Naive B cell (primary cell): ENCODE measurements at regions not wholly inside any gene's neighbourhood (a gene's known extent, or its start where the extent isn't known, plus 50 kb on each side); places are given as distances from the start of the nearest gene placed in this dataset.

Source experiments
- ATAC-seq, 2 donors: fragments of 150-1000 bp; cut with Tn5 transposase; 2 replicates each; pipeline ENCODE4 v1.10.0; 2021; ENCODE audit warnings: low read depth in 2 of 2, mild to moderate bottlenecking in 2 of 2, moderate library complexity in 2 of 2
- DNase-seq: peaks from one replicate; pipeline ENCODE4 v3.0.0; 2022
- H3K27ac Mint-ChIP-seq, 6 donors: one replicate each; pipeline ENCODE4 v1.8.0; 2020 to 2022; ENCODE audit warnings: mild to moderate bottlenecking in 6 of 6, mixed read lengths in 6 of 6, moderate library complexity in 5 of 6, inconsistent platforms in 2 of 6
- H3K27me3 Mint-ChIP-seq, 3 donors: one replicate each; pipeline ENCODE4 v1.8.0; 2021 to 2022; ENCODE audit warnings: mixed read lengths in 3 of 3, mild to moderate bottlenecking in 1 of 3
- H3K36me3 Mint-ChIP-seq, 2 donors: one replicate each; pipeline ENCODE4 v1.8.0; 2020 to 2022; ENCODE audit warnings: mixed read lengths in 2 of 2, inconsistent platforms in 1 of 2, mild to moderate bottlenecking in 1 of 2
- H3K4me1 Mint-ChIP-seq, 3 donors: one replicate each; pipeline ENCODE4 v1.8.0; 2020 to 2022; ENCODE audit warnings: mixed read lengths in 3 of 3, inconsistent platforms in 1 of 3, mild to moderate bottlenecking in 1 of 3, moderate library complexity in 1 of 3
- H3K4me3 Mint-ChIP-seq, 8 donors: one replicate each; pipeline ENCODE4 v1.8.0; 2020 to 2022; ENCODE audit warnings: mild to moderate bottlenecking in 8 of 8, mixed read lengths in 8 of 8, moderate library complexity in 8 of 8, inconsistent platforms in 2 of 8
- H3K9me3 Mint-ChIP-seq, 7 donors: one replicate each; pipeline ENCODE4 v1.8.0; 2020 to 2022; ENCODE audit warnings: mixed read lengths in 7 of 7, mild to moderate bottlenecking in 5 of 7, inconsistent platforms in 2 of 7, moderate library complexity in 1 of 7

- Mint-ChIP-seq H3K27ac (no peak overlapping the region), H3K9me3 (peaks cover 0 to 8% (median 0%) of the 10 kb centered on the region in 7 donors), H3K4me1 (no peaks in the 10 kb centered on the region), H3K27me3 (no peaks in the 10 kb centered on the region), H3K4me3 (no peak overlapping the region), H3K36me3 (no peaks in the 10 kb centered on the region)
- ATAC-seq (no peak), DNase-seq (no peak)
These were observed 406.2 kb downstream of the PLOD2 start for GRCh38 chr3:145754605-145755289.

GRCh38 chr3:145760036-145760435 is 400.9 kb downstream of the PLOD2 start:
- Mint-ChIP-seq H3K9me3 (peaks cover 0 to 2% (median 0%) of the 10 kb centered on the region in 7 donors), H3K36me3 (no peaks in the 10 kb centered on the region), H3K4me3 (no peak overlapping the region), H3K4me1 (no peaks in the 10 kb centered on the region), H3K27ac (no peak overlapping the region), H3K27me3 (no peaks in the 10 kb centered on the region)
- ATAC-seq = no peak
- DNase-seq = no peak

- Mint-ChIP-seq H3K27me3 (no peaks in the 10 kb centered on the region), H3K36me3 (no peaks in the 10 kb centered on the region), H3K4me3 (no peak overlapping the region), H3K9me3 (peaks cover 0 to 13% (median 5%) of the 10 kb centered on the region in 7 donors), H3K27ac (no peak overlapping the region), H3K4me1 (no peaks in the 10 kb centered on the region)
- DNase-seq = no peak
- ATAC-seq = no peak
These were observed 393.1 kb downstream of the PLOD2 start for GRCh38 chr3:145767909-145768308.

- H3K36me3 Mint-ChIP-seq = no peaks in the 10 kb centered on the region
- DNase-seq (no peak), ATAC-seq (no peak)
- no peaks in the 10 kb centered on the region for H3K4me1 Mint-ChIP-seq
- peaks cover 0 to 4% (median 2%) of the 10 kb centered on the region in 7 donors for H3K9me3 Mint-ChIP-seq
- no peak overlapping the region for H3K27ac Mint-ChIP-seq
- H3K4me3 Mint-ChIP-seq = no peak overlapping the region
- H3K27me3 Mint-ChIP-seq = no peaks in the 10 kb centered on the region
These were observed 384.1 kb downstream of the PLOD2 start for GRCh38 chr3:145776782-145777408.

GRCh38 chr3:145780301-145780700 is 380.7 kb downstream of the PLOD2 start:
- Mint-ChIP-seq H3K9me3 (peaks cover 0 to 2% (median 0%) of the 10 kb centered on the region in 7 donors), H3K27ac (no peak overlapping the region), H3K27me3 (no peaks in the 10 kb centered on the region), H3K4me3 (no peak overlapping the region), H3K36me3 (no peaks in the 10 kb centered on the region), H3K4me1 (no peaks in the 10 kb centered on the region)
- ATAC-seq (no peak), DNase-seq (no peak)

GRCh38 chr3:145785668-145786067 is 375.3 kb downstream of the PLOD2 start:
- Mint-ChIP-seq H3K27ac (no peak overlapping the region), H3K9me3 (peaks cover 0 to 3% (median 1%) of the 10 kb centered on the region in 7 donors), H3K4me1 (no peaks in the 10 kb centered on the region), H3K4me3 (no peak overlapping the region), H3K27me3 (no peaks in the 10 kb centered on the region), H3K36me3 (no peaks in the 10 kb centered on the region)
- no peak for ATAC-seq
- no peak for DNase-seq

- Mint-ChIP-seq H3K4me1 (no peaks in the 10 kb centered on the region), H3K27me3 (no peaks in the 10 kb centered on the region), H3K4me3 (no peak overlapping the region)
These were observed 363.0 kb downstream of the PLOD2 start for GRCh38 chr3:145798007-145798406.

GRCh38 chr3:145798696-145799537 is 362.1 kb downstream of the PLOD2 start:
- Mint-ChIP-seq H3K4me3 (no peak overlapping the region), H3K27me3 (no peaks in the 10 kb centered on the region), H3K4me1 (no peaks in the 10 kb centered on the region), H3K9me3 (peaks cover 4 to 31% (median 7%) of the 10 kb centered on the region in 7 donors), H3K36me3 (no peaks in the 10 kb centered on the region), H3K27ac (no peak overlapping the region)
- ATAC-seq = no peak
- DNase-seq = no peak

More at GRCh38 chr3:145798007-145798406, 363.0 kb downstream of the PLOD2 start:
- DNase-seq = no peak
- no peaks in the 10 kb centered on the region for H3K36me3 Mint-ChIP-seq
- no peak overlapping the region for H3K27ac Mint-ChIP-seq
- no peak for ATAC-seq
- H3K9me3 Mint-ChIP-seq = peaks cover 8 to 35% (median 10%) of the 10 kb centered on the region in 7 donors

- no peak overlapping the region for H3K4me3 Mint-ChIP-seq
- H3K9me3 Mint-ChIP-seq = peaks cover 0 to 6% (median 2%) of the 10 kb centered on the region in 7 donors
- no peaks in the 10 kb centered on the region for H3K36me3 Mint-ChIP-seq
- ATAC-seq = no peak
- no peak for DNase-seq
- no peak overlapping the region for H3K27ac Mint-ChIP-seq
- H3K27me3 Mint-ChIP-seq = no peaks in the 10 kb centered on the region
- no peaks in the 10 kb centered on the region for H3K4me1 Mint-ChIP-seq
These were observed 359.3 kb downstream of the PLOD2 start for GRCh38 chr3:145801696-145802095.

- Mint-ChIP-seq H3K36me3 (no peaks in the 10 kb centered on the region), H3K27me3 (peaks cover 0 to 4% (median 0%) of the 10 kb centered on the region in 3 donors), H3K4me3 (no peak overlapping the region), H3K27ac (no peak overlapping the region), H3K4me1 (no peaks in the 10 kb centered on the region), H3K9me3 (peaks cover 0 to 3% (median 0%) of the 10 kb centered on the region in 7 donors)
- ATAC-seq (no peak), DNase-seq (no peak)
These were observed 353.0 kb downstream of the PLOD2 start for GRCh38 chr3:145807990-145808389.

- Mint-ChIP-seq H3K4me1 (no peaks in the 10 kb centered on the region), H3K27me3 (peaks cover 0 to 4% (median 0%) of the 10 kb centered on the region in 3 donors), H3K4me3 (no peak overlapping the region), H3K27ac (no peak overlapping the region), H3K36me3 (no peaks in the 10 kb centered on the region), H3K9me3 (peaks cover 0 to 4% (median 0%) of the 10 kb centered on the region in 7 donors)
- ATAC-seq = no peak
- no peak for DNase-seq
These were observed 348.6 kb downstream of the PLOD2 start for GRCh38 chr3:145812391-145812790.

GRCh38 chr3:145815707-145816413 is 345.1 kb downstream of the PLOD2 start:
- H3K27ac Mint-ChIP-seq = no peak overlapping the region
- no peaks in the 10 kb centered on the region for H3K4me1 Mint-ChIP-seq
- no peaks in the 10 kb centered on the region for H3K27me3 Mint-ChIP-seq
- DNase-seq = no peak
- H3K36me3 Mint-ChIP-seq = no peaks in the 10 kb centered on the region
- no peak for ATAC-seq
- H3K4me3 Mint-ChIP-seq = no peak overlapping the region
- peaks cover 0 to 4% (median 1%) of the 10 kb centered on the region in 7 donors for H3K9me3 Mint-ChIP-seq

GRCh38 chr3:145817870-145818483 is 343.0 kb downstream of the PLOD2 start:
- Mint-ChIP-seq H3K9me3 (peaks cover 0 to 5% (median 2%) of the 10 kb centered on the region in 7 donors), H3K4me3 (no peak overlapping the region), H3K27ac (no peak overlapping the region), H3K4me1 (no peaks in the 10 kb centered on the region), H3K36me3 (no peaks in the 10 kb centered on the region), H3K27me3 (no peaks in the 10 kb centered on the region)
- ATAC-seq = no peak
- DNase-seq = no peak
